Nephron progenitor cell (in vitro differentiated cells): ENCODE measurements at regions not wholly inside any gene's neighbourhood (a gene's known extent, or its start where the extent isn't known, plus 50 kb on each side); places are given as distances from the start of the nearest gene placed in this dataset.
"Not testable (repeated sequence)": the region's sequence is repeated elsewhere in the genome, so short reads cannot be mapped to it uniquely, and the experiment has no call there.

Source experiments
- DNase-seq: peaks from one replicate; pipeline ENCODE4 v3.0.0; 2021
- H3K27ac Mint-ChIP-seq: 2 replicates; pipeline ENCODE4 v1.8.0; 2021; ENCODE audit warnings: mild to moderate bottlenecking, moderate library complexity, mixed read lengths
- H3K27me3 Mint-ChIP-seq: 2 replicates; pipeline ENCODE4 v1.8.0; 2021; ENCODE audit warnings: mild to moderate bottlenecking, low read depth, mixed read lengths; ENCODE audit not compliant: poor library complexity
- H3K36me3 Mint-ChIP-seq: 2 replicates; pipeline ENCODE4 v1.8.0; 2021; ENCODE audit warnings: low read depth, mixed read lengths
- H3K4me1 Mint-ChIP-seq: 2 replicates; pipeline ENCODE4 v1.8.0; 2021; ENCODE audit warnings: mixed read lengths
- H3K4me3 Mint-ChIP-seq: 2 replicates; pipeline ENCODE4 v1.8.0; 2021; ENCODE audit warnings: mild to moderate bottlenecking, moderate library complexity, mixed read lengths
- H3K9me3 Mint-ChIP-seq: 2 replicates; pipeline ENCODE4 v1.8.0; 2021; ENCODE audit warnings: mild to moderate bottlenecking, moderate library complexity, mixed read lengths
- CTCF ChIP-seq: fragments of 200-600 bp; sonication (generic); IDR thresholded peaks from 2 replicates; pipeline ENCODE4 v1.5.0; 2021; ENCODE audit warnings: antibody characterized with exemption

- H3K4me3 Mint-ChIP-seq: no peak overlapping the region
- no peak for TF ChIP-seq CTCF
- no peaks in the 10 kb centered on the region for H3K9me3 Mint-ChIP-seq
- DNase-seq: no peak
- no peaks in the 10 kb centered on the region for H3K36me3 Mint-ChIP-seq
- peaks cover 6% of the 10 kb centered on the region for H3K4me1 Mint-ChIP-seq
- H3K27ac Mint-ChIP-seq: no peak overlapping the region
- H3K27me3 Mint-ChIP-seq: peaks cover 6% of the 10 kb centered on the region
Observed at GRCh38 chr9:104345061-104345460, 159.0 kb upstream of the OR13F1 start.

DNA sequence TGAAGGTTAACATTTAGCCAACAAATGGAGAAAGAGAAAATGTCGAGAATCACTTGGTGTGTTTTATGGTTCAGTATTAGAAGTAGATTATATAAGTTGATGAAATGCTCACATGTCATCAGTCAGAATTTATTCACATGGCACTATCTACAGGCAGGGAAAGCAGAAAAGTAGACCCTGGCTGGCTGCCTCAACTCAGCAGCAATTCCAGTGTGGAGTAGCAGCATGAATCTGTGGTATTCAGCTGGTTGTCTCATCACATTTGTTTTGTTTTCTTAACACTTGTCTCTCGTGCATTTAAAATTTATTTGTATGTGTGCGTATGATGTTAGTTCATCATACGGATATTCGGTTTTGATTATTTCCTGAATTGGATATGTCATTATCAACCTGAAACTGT, 153.5 kb upstream of the OR13F1 start:
- Mint-ChIP-seq H3K27ac (peak overlapping the region; percentile 84), H3K9me3 (no peaks in the 10 kb centered on the region), H3K4me1 (peaks cover 20% of the 10 kb centered on the region), H3K4me3 (no peak overlapping the region), H3K27me3 (peaks cover 3% of the 10 kb centered on the region), H3K36me3 (no peaks in the 10 kb centered on the region)
- no peak for TF ChIP-seq CTCF
- no peak for DNase-seq

GRCh38 chr9:104351726-104352125, 152.3 kb upstream of the OR13F1 start:
- Mint-ChIP-seq H3K9me3 (no peaks in the 10 kb centered on the region), H3K4me3 (no peak overlapping the region), H3K27ac (no peak overlapping the region), H3K36me3 (no peaks in the 10 kb centered on the region), H3K27me3 (peaks cover 7% of the 10 kb centered on the region), H3K4me1 (peaks cover 20% of the 10 kb centered on the region)
- TF ChIP-seq CTCF: no peak
- DNase-seq: no peak

GRCh38 chr9:104361207-104361606, 142.9 kb upstream of the OR13F1 start:
- no peak overlapping the region for H3K27ac Mint-ChIP-seq

GRCh38 chr9:104362912-104363472, 141.1 kb upstream of the OR13F1 start:
- no peak for TF ChIP-seq CTCF
- Mint-ChIP-seq H3K36me3 (no peaks in the 10 kb centered on the region), H3K9me3 (peaks cover 36% of the 10 kb centered on the region), H3K4me1 (no peaks in the 10 kb centered on the region), H3K27me3 (peaks cover 4% of the 10 kb centered on the region), H3K4me3 (no peak overlapping the region), H3K27ac (no peak overlapping the region)
- no peak for DNase-seq

More at GRCh38 chr9:104361207-104361606, 142.9 kb upstream of the OR13F1 start:
- Mint-ChIP-seq H3K4me1 (no peaks in the 10 kb centered on the region), H3K4me3 (no peak overlapping the region), H3K27me3 (peaks cover 7% of the 10 kb centered on the region), H3K36me3 (no peaks in the 10 kb centered on the region), H3K9me3 (peaks cover 36% of the 10 kb centered on the region)
- no peak for TF ChIP-seq CTCF
- no peak for DNase-seq

GRCh38 chr9:104367507-104367906, 136.6 kb upstream of the OR13F1 start:
- Mint-ChIP-seq H3K27ac (no peak overlapping the region), H3K9me3 (peaks cover 34% of the 10 kb centered on the region), H3K27me3 (peaks cover 3% of the 10 kb centered on the region), H3K4me3 (no peak overlapping the region), H3K4me1 (no peaks in the 10 kb centered on the region), H3K36me3 (peaks cover 9% of the 10 kb centered on the region)
- no peak for DNase-seq
- TF ChIP-seq CTCF: no peak

- H3K4me1 Mint-ChIP-seq, DNase-seq, H3K27ac Mint-ChIP-seq, H3K27me3 Mint-ChIP-seq, H3K4me3 Mint-ChIP-seq: not testable (repeated sequence)
- peaks cover 39% of the 10 kb centered on the region for H3K9me3 Mint-ChIP-seq
- peaks cover 14% of the 10 kb centered on the region for H3K36me3 Mint-ChIP-seq
Observed at GRCh38 chr9:104368318-104368717, 135.7 kb upstream of the OR13F1 start.
